Left kidney (tissue), 1 donor: ENCODE measurements at regions not wholly inside any gene's neighbourhood (a gene's known extent, or its start where the extent isn't known, plus 50 kb on each side); places are given as distances from the start of the nearest gene placed in this dataset.
"Not testable (repeated sequence)": the region's sequence is repeated elsewhere in the genome, so short reads cannot be mapped to it uniquely, and the experiment has no call there.

Experiments
- DNase-seq: peaks from one replicate; pipeline ENCODE4 v3.0.0-alpha.2; 2013

GRCh38 chr6:67200626-67201403 lies 1434.3 kb upstream of the ADGRB3 start:
- no peak for DNase-seq

- DNase-seq, result no peak
These were observed 1435.7 kb upstream of the ADGRB3 start for GRCh38 chr6:67199425-67199824.

GRCh38 chr6:67190733-67191132 lies 1444.3 kb upstream of the ADGRB3 start:
- DNase-seq, result no peak

GRCh38 chr6:67184405-67184804 lies 1450.7 kb upstream of the ADGRB3 start:
- DNase-seq, result no peak

- no peak for DNase-seq
These were observed 1460.0 kb upstream of the ADGRB3 start for GRCh38 chr6:67175101-67175500.

GRCh38 chr6:67165606-67166005 lies 1458.6 kb upstream of the EYS start:
- DNase-seq, result no peak

- DNase-seq, result no peak
These were observed 1453.8 kb upstream of the EYS start for GRCh38 chr6:67160820-67161219.

- DNase-seq, result no peak
These were observed 1434.0 kb upstream of the EYS start for GRCh38 chr6:67141005-67141404.

- no peak for DNase-seq
These were observed 1426.9 kb upstream of the EYS start for GRCh38 chr6:67133973-67134372.

- DNase-seq, result no peak
These were observed 1424.8 kb upstream of the EYS start for GRCh38 chr6:67131827-67132226.

- no peak for DNase-seq
These were observed 1422.8 kb upstream of the EYS start for GRCh38 chr6:67129780-67130179.

- DNase-seq, result no peak
These were observed 1420.0 kb upstream of the EYS start for GRCh38 chr6:67127041-67127440.

- no peak for DNase-seq
These were observed 1414.1 kb upstream of the EYS start for GRCh38 chr6:67121115-67121514.

GRCh38 chr6:67112120-67112519 lies 1405.1 kb upstream of the EYS start:
- DNase-seq, result no peak

- no peak for DNase-seq
These were observed 1395.7 kb upstream of the EYS start for GRCh38 chr6:67102743-67103142.

GRCh38 chr6:67095618-67096226 lies 1388.7 kb upstream of the EYS start:
- DNase-seq, result not testable (repeated sequence)

GRCh38 chr6:67094431-67094946 lies 1387.5 kb upstream of the EYS start:
- DNase-seq, result no peak

GRCh38 chr6:67073938-67074337 lies 1366.9 kb upstream of the EYS start:
- DNase-seq, result no peak

- no peak for DNase-seq
These were observed 1361.8 kb upstream of the EYS start for GRCh38 chr6:67068781-67069180.

- DNase-seq, result no peak
These were observed 1357.3 kb upstream of the EYS start for GRCh38 chr6:67064323-67064722.

- DNase-seq, result no peak
These were observed 1341.0 kb upstream of the EYS start for GRCh38 chr6:67047996-67048395.

- DNase-seq, result no peak
These were observed 1338.0 kb upstream of the EYS start for GRCh38 chr6:67045076-67045475.

GRCh38 chr6:67031451-67031850 lies 1324.4 kb upstream of the EYS start:
- peak; percentile 1 for DNase-seq

- DNase-seq, result no peak
These were observed 1323.8 kb upstream of the EYS start for GRCh38 chr6:67030861-67031260.
